ENCODE measurements at regions not wholly inside any gene's neighbourhood (a gene's known extent, or its start where the extent isn't known, plus 50 kb on each side); places are given as distances from the start of the nearest gene placed in this dataset.
"Not testable (repeated sequence)": the region's sequence is repeated elsewhere in the genome, so short reads cannot be mapped to it uniquely, and the experiment has no call there.

DNA sequence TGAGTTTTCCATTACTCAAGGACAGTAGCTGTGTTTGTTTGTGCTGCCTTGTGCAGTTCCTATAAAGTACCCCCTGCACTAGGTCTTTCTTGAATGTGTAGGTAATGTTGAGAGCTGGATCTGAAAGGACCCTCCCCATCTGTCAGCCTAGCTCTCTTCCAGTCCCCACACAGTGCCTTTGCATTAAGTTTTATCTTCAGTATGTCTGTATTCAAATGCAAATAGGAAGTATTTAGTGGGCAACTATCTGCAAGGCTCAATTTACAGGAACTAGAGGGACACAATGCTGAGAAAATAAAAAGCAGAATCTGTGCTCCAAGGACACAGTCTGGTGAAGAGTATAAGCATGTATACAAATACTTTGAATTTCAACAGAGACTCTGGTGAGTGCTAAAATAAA, 558.5 kb downstream of the RFC3 start:
- ChIA-PET CTCF (no interaction called here), POLR2A (no interaction called here)
- no peak overlapping the region for H3K4me3 Mint-ChIP-seq
- H3K9me3 Mint-ChIP-seq: no peaks in the 10 kb centered on the region
- TF ChIP-seq, protein P1, sequence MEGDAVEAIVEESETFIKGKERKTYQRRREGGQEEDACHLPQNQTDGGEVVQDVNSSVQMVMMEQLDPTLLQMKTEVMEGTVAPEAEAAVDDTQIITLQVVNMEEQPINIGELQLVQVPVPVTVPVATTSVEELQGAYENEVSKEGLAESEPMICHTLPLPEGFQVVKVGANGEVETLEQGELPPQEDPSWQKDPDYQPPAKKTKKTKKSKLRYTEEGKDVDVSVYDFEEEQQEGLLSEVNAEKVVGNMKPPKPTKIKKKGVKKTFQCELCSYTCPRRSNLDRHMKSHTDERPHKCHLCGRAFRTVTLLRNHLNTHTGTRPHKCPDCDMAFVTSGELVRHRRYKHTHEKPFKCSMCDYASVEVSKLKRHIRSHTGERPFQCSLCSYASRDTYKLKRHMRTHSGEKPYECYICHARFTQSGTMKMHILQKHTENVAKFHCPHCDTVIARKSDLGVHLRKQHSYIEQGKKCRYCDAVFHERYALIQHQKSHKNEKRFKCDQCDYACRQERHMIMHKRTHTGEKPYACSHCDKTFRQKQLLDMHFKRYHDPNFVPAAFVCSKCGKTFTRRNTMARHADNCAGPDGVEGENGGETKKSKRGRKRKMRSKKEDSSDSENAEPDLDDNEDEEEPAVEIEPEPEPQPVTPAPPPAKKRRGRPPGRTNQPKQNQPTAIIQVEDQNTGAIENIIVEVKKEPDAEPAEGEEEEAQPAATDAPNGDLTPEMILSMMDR (IDR thresholded peaks at IDR 0.05): no peak
- Histone ChIP-seq H3K27me3 (ENCODE audit: control insufficient read depth in 1 of 2, insufficient read depth in 2 of 2, low read length in 2 of 2) (no peaks in the 10 kb centered on the region), H3K4me1 (ENCODE audit: insufficient read depth, low read length) (no peaks in the 10 kb centered on the region), H3K27ac (ENCODE audit: low read depth in 1 of 2, low read length in 2 of 2) (no peak overlapping the region), H3K4me3 (ENCODE audit: low read length) (no peak overlapping the region), H3K9me3 (ENCODE audit: control insufficient read depth in 1 of 2, insufficient read depth in 1 of 2, low read length in 2 of 2) (peaks cover 0 to 3% of the 10 kb centered on the region in 2 experiments), H3K36me3 (ENCODE audit: insufficient read depth, low read length) (no peaks in the 10 kb centered on the region)
- H3K4me1 Mint-ChIP-seq (ENCODE audit: low read depth): no peaks in the 10 kb centered on the region
- DNase-seq (no peak), ATAC-seq (ENCODE audit: poor library complexity) (no peak)
- no peaks in the 10 kb centered on the region for H3K27me3 Mint-ChIP-seq
- no peak overlapping the region for H3K27ac Mint-ChIP-seq
- H3K36me3 Mint-ChIP-seq (ENCODE audit: low read depth): no peaks in the 10 kb centered on the region
- intact Hi-C loops (cut with DNase I, micrococcal nuclease): no loop called here

DNA sequence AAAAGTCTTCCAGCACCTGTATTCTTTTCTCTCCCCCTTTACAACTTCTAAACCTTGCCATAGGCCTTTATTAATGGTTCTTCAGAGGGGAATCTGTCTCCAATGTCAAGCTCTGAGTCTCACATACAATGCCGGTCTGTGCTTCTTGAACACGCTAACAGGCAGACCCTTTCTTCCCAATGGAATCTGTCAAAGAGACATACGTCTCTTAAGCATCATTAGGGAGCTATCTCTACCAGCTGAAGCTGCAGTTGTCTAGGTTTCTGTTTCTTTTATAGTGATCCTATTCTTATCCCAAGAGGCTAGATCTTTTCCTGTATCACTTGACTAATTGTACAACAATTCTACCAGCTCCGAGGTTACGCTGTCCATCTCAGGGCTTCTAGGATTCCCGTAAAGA, 560.8 kb upstream of the NBEA start:
- no peaks in the 10 kb centered on the region for H3K27me3 Mint-ChIP-seq
- H3K36me3 Mint-ChIP-seq (ENCODE audit: low read depth): no peaks in the 10 kb centered on the region
- no peak overlapping the region for H3K27ac Mint-ChIP-seq
- POLR2A ChIA-PET: no interaction called here
- ATAC-seq (ENCODE audit: poor library complexity): no peak
- no peaks in the 10 kb centered on the region for H3K36me3 ChIP-seq (ENCODE audit: insufficient read depth, low read length)
- H3K4me3 Mint-ChIP-seq: no peak overlapping the region
- H3K4me1 Mint-ChIP-seq (ENCODE audit: low read depth): no peaks in the 10 kb centered on the region
- TF ChIP-seq, protein P1 (IDR thresholded peaks at IDR 0.05): no peak
- intact Hi-C loops (cut with DNase I, micrococcal nuclease): no loop called here
- CTCF ChIA-PET: no interaction called here
- H3K27me3 ChIP-seq (ENCODE audit: control insufficient read depth in 1 of 2, insufficient read depth in 2 of 2, low read length in 2 of 2): no peaks in the 10 kb centered on the region
- H3K9me3 ChIP-seq (ENCODE audit: control insufficient read depth in 1 of 2, insufficient read depth in 1 of 2, low read length in 2 of 2): peaks cover 0 to 3% of the 10 kb centered on the region in 2 experiments
- no peak overlapping the region for H3K27ac ChIP-seq (ENCODE audit: low read depth in 1 of 2, low read length in 2 of 2)
- no peak overlapping the region for H3K4me3 ChIP-seq (ENCODE audit: low read length)
- no peak for DNase-seq
- no peaks in the 10 kb centered on the region for H3K4me1 ChIP-seq (ENCODE audit: insufficient read depth, low read length)
- peaks cover 2% of the 10 kb centered on the region for H3K9me3 Mint-ChIP-seq

DNA sequence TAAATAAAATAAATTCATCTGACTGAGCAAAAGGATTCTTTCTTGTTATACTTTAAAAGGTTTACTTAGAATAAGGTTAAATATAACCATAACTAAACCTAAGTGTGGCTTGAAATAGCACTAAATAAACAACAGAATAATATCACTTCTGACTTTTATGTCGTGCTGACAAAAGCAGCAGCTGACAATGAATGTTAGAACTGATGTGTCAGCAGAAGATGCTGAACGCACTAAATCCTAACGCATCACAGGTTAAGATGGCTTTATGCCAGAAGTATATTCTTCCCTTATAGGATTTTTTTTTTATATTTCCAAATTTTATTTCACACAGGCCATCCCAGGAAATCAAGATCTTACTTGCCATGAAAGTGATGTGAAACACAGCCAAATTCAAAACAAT, 558.3 kb upstream of the NBEA start:
- ChIA-PET CTCF (no interaction called here), POLR2A (no interaction called here)
- H3K4me3 ChIP-seq (ENCODE audit: low read length): no peak overlapping the region
- peaks cover 2% of the 10 kb centered on the region for H3K9me3 Mint-ChIP-seq
- TF ChIP-seq, protein P1 (IDR thresholded peaks at IDR 0.05): no peak
- DNase-seq (no peak), ATAC-seq (ENCODE audit: poor library complexity) (no peak)
- H3K36me3 ChIP-seq (ENCODE audit: insufficient read depth, low read length): no peaks in the 10 kb centered on the region
- no peak overlapping the region for H3K27ac Mint-ChIP-seq
- intact Hi-C loops (cut with DNase I, micrococcal nuclease): no loop called here
- H3K27me3 Mint-ChIP-seq: no peaks in the 10 kb centered on the region
- H3K27ac ChIP-seq (ENCODE audit: low read depth in 1 of 2, low read length in 2 of 2): no peak overlapping the region
- H3K27me3 ChIP-seq (ENCODE audit: control insufficient read depth in 1 of 2, insufficient read depth in 2 of 2, low read length in 2 of 2): no peaks in the 10 kb centered on the region
- no peaks in the 10 kb centered on the region for H3K4me1 Mint-ChIP-seq (ENCODE audit: low read depth)
- H3K36me3 Mint-ChIP-seq (ENCODE audit: low read depth): no peaks in the 10 kb centered on the region
- no peak overlapping the region for H3K4me3 Mint-ChIP-seq
- H3K4me1 ChIP-seq (ENCODE audit: insufficient read depth, low read length): no peaks in the 10 kb centered on the region
- no peaks in the 10 kb centered on the region for H3K9me3 ChIP-seq (ENCODE audit: control insufficient read depth in 1 of 2, insufficient read depth in 1 of 2, low read length in 2 of 2)

DNA sequence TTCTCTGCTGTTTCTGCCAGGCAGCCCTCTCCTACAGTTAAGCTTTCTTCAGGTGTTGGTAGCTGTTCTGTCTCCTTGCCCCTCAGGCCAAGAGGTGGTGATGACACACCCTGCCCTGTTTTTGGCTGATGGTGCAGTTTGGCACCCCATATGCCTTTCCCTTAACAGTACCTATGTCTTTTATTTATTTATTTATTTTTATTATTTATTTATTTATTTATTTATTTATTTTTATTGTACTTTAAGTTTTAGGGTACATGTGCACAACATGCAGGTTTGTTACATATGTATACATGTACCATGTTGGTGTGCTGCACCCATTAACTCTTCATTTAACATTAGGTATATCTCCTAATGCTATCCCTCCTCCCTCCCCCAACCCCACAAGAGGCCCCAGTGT, 555.8 kb upstream of the NBEA start:
- H3K27ac Mint-ChIP-seq; H3K4me1 ChIP-seq (ENCODE audit: insufficient read depth, low read length); H3K4me3 ChIP-seq (ENCODE audit: low read length); H3K9me3 Mint-ChIP-seq; DNase-seq; H3K4me1 Mint-ChIP-seq (ENCODE audit: low read depth); POLR2A ChIA-PET; intact Hi-C loops (cut with DNase I, micrococcal nuclease); ATAC-seq (ENCODE audit: poor library complexity); H3K27me3 Mint-ChIP-seq; H3K36me3 ChIP-seq (ENCODE audit: insufficient read depth, low read length); H3K36me3 Mint-ChIP-seq (ENCODE audit: low read depth); H3K27me3 ChIP-seq (ENCODE audit: control insufficient read depth in 1 of 2, insufficient read depth in 2 of 2, low read length in 2 of 2); H3K4me3 Mint-ChIP-seq; H3K27ac ChIP-seq (ENCODE audit: low read depth in 1 of 2, low read length in 2 of 2); H3K9me3 ChIP-seq (ENCODE audit: control insufficient read depth in 1 of 2, insufficient read depth in 1 of 2, low read length in 2 of 2); CTCF ChIA-PET: not testable (repeated sequence)
